ENCODE measurements at regions not wholly inside any gene's neighbourhood (a gene's known extent, or its start where the extent isn't known, plus 50 kb on each side); places are given as distances from the start of the nearest gene placed in this dataset.
"Not testable (repeated sequence)": the region's sequence is repeated elsewhere in the genome, so short reads cannot be mapped to it uniquely, and the experiment has no call there.

GRCh38 chr7:16369855-16370254, 51.5 kb downstream of the CRPPA start:
- H3K9me3 ChIP-seq = peaks cover 0 to 11% (median 0%) of the 10 kb centered on the region in 4 donors
- DNase-seq = no peak
- H3K4me3 ChIP-seq = no peak overlapping the region
- H3K4me1 ChIP-seq = no peaks in the 10 kb centered on the region
- no peaks in the 10 kb centered on the region for H3K27me3 ChIP-seq
- TF ChIP-seq CTCF (IDR thresholded peaks at IDR 0.05) = no peak
- H3K36me3 ChIP-seq = no peaks in the 10 kb centered on the region
- no peak overlapping the region for H3K27ac ChIP-seq

DNA sequence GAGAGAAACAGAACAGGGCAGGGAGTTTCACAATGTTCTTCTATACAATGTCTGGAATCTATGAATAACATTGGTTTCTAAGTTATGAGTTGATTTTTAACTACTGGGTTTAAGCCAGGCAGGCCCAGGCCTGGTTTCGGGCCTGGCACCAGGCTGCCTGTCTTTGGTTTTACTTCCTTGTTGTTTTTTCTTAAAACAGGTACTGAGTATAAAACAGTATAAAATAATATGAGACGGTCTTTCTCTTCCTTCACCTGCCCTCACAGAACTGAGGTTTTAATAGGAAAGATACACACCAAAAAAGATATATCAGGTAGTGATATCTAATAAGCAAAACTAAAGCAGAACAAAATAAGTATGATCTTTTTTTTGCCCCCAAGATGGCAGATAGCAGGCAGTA, 52.0 kb downstream of the CRPPA start:
- peaks cover 0 to 11% (median 0%) of the 10 kb centered on the region in 4 donors for H3K9me3 ChIP-seq
- H3K4me3 ChIP-seq, H3K4me1 ChIP-seq, H3K27me3 ChIP-seq, H3K36me3 ChIP-seq, DNase-seq, H3K27ac ChIP-seq: not testable (repeated sequence)

- Histone ChIP-seq H3K27ac (no peak overlapping the region), H3K36me3 (no peaks in the 10 kb centered on the region), H3K4me3 (no peak overlapping the region), H3K9me3 (peaks cover 0 to 11% (median 0%) of the 10 kb centered on the region in 4 donors), H3K27me3 (no peaks in the 10 kb centered on the region), H3K4me1 (no peaks in the 10 kb centered on the region)
- no peak for DNase-seq
- TF ChIP-seq POLR2A (IDR thresholded peaks at IDR 0.05) = no peak
- no peak for TF ChIP-seq CTCF (IDR thresholded peaks at IDR 0.05)
Observed at GRCh38 chr7:16368885-16369284, 52.5 kb downstream of the CRPPA start.

GRCh38 chr7:16367115-16367514, 54.2 kb downstream of the CRPPA start:
- no peak for TF ChIP-seq POLR2A (IDR thresholded peaks at IDR 0.05)
- TF ChIP-seq CTCF (IDR thresholded peaks at IDR 0.05) = no peak
- Histone ChIP-seq H3K27ac (no peak overlapping the region), H3K36me3 (no peaks in the 10 kb centered on the region)

DNA sequence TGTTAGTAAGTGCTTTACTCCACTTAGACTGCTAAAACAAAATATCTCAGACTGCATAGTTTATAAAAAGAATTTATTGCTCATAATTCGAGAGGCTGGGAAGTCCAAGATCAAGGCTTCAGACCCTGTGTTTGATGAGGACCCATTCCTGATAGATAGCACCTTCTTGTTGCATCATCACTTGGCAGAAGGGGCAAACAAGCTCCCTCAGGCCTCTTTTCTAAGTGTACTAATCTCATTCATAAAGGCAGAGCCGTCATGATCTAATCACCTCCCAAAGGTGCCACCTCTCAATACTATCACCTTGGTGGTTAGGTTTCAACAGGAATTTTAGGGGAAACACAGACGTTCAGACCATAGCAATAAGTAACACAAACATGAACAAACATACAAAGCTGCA, 55.4 kb downstream of the CRPPA start:
- Histone ChIP-seq H3K27ac (no peak overlapping the region), H3K36me3 (no peaks in the 10 kb centered on the region)
- no peak for TF ChIP-seq POLR2A (IDR thresholded peaks at IDR 0.05)
- no peak for TF ChIP-seq CTCF (IDR thresholded peaks at IDR 0.05)

More at GRCh38 chr7:16367115-16367514, 54.2 kb downstream of the CRPPA start:
- Histone ChIP-seq H3K27me3 (no peaks in the 10 kb centered on the region), H3K9me3 (peaks cover 0 to 6% (median 0%) of the 10 kb centered on the region in 4 donors), H3K4me1 (no peaks in the 10 kb centered on the region), H3K4me3 (no peak overlapping the region)
- DNase-seq = no peak

DNA sequence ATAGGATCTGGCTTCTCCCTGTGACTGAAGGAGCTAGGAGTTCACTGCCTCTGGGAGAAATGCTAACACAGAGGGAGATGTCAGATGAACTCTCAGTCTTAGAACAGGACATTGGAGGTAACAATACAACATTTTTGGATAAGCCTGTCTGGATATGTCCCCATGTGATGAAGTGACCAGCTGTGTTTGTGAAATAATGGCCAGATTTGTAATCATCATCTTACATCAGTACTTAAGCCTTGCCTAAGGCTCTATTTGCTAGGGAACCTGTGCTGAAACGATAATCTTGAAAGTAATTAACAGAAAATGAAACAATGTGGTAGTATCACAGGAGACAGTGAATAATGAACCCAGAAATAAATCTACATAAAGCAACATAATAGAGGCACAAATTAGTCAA, 56.2 kb downstream of the CRPPA start:
- Histone ChIP-seq H3K4me1 (no peaks in the 10 kb centered on the region), H3K27ac (no peak overlapping the region), H3K4me3 (no peak overlapping the region), H3K27me3 (no peaks in the 10 kb centered on the region), H3K36me3 (no peaks in the 10 kb centered on the region), H3K9me3 (peaks cover 0 to 4% (median 0%) of the 10 kb centered on the region in 4 donors)
- no peak for DNase-seq
- no peak for TF ChIP-seq CTCF (IDR thresholded peaks at IDR 0.05)
- no peak for TF ChIP-seq POLR2A (IDR thresholded peaks at IDR 0.05)

More for the DNA sequence above, 55.4 kb downstream of the CRPPA start:
- peaks cover 0 to 6% (median 0%) of the 10 kb centered on the region in 4 donors for H3K9me3 ChIP-seq
- no peak for DNase-seq
- H3K4me3 ChIP-seq = no peak overlapping the region
- no peaks in the 10 kb centered on the region for H3K4me1 ChIP-seq
- H3K27me3 ChIP-seq = no peaks in the 10 kb centered on the region
